Fibroblast of skin of scalp (primary cell): ENCODE measurements at regions not wholly inside any gene's neighbourhood (a gene's known extent, or its start where the extent isn't known, plus 50 kb on each side); places are given as distances from the start of the nearest gene placed in this dataset.
"Not testable (repeated sequence)": the region's sequence is repeated elsewhere in the genome, so short reads cannot be mapped to it uniquely, and the experiment has no call there.

ENCODE experiments used
- DNase-seq: peaks from one replicate; pipeline ENCODE4 v3.0.0-alpha.2; 2013

DNA sequence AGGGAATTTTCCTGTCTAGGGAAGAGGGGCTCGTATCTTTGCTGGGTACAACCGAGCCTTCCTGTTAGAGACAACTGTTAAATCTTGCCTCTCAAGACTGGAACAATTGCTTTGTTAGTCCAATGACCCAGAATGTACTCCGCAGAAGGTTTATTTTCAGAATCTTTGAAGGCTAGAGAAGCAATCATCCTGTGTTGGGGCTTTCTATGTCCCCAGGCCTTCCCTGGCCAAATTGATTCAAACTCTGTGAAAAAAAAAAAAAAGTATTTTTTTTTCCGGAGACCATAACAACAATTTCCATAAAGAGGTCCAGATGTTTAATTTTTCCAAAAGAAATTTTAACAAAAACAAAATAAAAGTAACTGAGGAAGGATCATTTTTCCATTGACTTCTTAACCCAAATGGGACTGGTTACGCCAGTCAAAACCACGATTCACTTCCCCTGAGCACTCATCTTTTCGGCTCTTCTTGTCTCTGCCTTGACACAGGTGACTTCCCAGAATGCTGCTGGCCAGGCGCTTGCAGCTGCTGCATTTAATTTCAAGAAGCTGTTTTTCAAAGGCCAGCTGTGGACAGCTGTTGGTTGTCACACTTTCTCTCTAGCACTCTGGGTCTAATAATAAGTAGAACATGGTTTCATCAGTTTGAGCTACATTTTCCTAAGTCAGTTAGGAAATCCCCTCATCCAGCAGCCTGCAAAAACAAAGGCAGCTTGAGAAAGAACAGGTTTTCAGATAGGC, 81.6 kb upstream of the MANSC4 start:
- no peak for DNase-seq

DNA sequence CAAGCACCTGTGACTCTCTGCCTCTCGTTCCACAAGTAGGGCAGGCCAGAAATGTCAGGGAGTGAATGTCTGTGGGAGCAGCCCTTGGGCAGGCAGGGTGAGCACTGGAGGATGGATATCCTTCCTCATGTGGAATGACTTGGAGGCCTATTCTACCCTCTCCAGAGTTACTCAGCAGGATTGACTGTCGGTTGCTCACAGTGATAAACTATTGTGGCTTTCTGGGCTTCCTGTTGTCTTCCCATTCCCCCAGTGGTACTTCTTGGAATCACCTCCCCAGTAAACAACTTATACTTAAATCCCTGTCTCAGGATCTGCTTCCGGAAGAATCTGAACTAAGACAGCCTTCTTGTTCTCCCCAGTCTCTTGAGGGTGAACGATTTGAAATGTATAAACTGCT, 79.6 kb upstream of the MANSC4 start:
- no peak for DNase-seq

DNA sequence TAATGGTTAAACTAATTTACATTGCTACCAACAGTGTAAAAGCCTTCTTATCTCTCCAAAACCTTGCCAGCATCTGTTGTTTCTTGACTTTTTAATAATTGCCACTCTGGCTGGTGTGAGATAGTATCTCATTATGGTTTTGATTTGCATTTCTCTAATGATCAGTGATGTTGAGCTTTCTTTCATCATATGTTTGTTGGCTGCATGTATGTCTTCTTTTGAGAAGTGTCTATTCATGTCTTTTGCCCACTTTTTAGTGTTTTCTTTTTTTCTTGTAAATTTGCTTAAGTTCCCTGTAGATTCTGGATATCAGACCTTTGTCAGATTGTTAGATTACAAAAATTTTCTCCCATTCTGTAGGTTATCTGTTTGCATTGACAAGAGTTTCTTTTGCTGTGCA, 77.0 kb upstream of the MANSC4 start:
- DNase-seq: not testable (repeated sequence)

DNA sequence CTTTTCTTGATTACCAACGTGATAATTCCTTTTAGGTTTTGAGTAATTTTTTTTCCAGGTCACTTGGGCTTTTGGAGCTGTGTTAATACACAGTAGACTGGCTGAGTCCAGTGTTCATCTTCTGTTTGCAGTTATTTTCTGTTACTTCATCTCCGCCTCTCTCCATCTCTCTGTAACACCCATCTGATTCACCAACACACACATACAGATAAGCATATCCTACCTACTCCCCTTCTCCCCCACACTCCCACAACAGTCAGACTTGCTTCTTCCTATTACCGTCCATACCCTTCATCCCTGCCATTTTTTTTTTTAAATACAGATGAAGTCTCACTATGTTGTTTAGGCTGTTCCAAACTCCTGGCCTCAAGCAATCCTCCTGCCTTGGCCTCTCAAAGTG, 72.7 kb upstream of the MANSC4 start:
- DNase-seq: no peak
